ENCODE measurements at regions not wholly inside any gene's neighbourhood (a gene's known extent, or its start where the extent isn't known, plus 50 kb on each side); places are given as distances from the start of the nearest gene placed in this dataset.

DNA sequence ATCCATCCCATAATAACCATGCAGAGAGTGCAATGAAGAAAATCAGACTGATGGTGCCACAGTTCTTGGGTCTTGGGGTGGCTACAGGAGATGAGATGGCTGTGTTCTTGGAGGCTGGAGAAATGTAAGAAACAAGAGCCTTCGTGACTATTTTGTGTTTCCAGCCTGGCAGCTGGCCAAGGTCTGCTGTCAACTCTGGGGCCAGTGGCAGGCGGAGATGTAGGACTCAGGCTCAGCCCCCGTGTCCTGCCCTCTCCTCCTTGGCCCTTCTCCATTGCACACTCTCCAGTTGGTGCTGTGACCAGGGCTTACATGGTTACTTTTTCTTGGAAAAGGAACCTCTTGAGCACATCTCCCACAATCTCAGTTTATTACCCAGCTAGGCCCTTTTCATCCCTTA is 235.4 kb downstream of the DMRT2 start:
- TF ChIP-seq, protein P1, sequence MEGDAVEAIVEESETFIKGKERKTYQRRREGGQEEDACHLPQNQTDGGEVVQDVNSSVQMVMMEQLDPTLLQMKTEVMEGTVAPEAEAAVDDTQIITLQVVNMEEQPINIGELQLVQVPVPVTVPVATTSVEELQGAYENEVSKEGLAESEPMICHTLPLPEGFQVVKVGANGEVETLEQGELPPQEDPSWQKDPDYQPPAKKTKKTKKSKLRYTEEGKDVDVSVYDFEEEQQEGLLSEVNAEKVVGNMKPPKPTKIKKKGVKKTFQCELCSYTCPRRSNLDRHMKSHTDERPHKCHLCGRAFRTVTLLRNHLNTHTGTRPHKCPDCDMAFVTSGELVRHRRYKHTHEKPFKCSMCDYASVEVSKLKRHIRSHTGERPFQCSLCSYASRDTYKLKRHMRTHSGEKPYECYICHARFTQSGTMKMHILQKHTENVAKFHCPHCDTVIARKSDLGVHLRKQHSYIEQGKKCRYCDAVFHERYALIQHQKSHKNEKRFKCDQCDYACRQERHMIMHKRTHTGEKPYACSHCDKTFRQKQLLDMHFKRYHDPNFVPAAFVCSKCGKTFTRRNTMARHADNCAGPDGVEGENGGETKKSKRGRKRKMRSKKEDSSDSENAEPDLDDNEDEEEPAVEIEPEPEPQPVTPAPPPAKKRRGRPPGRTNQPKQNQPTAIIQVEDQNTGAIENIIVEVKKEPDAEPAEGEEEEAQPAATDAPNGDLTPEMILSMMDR (IDR thresholded peaks at IDR 0.05; ENCODE audit: insufficient read depth, low read length, poor library complexity, severe bottlenecking), result no peak
- TF ChIP-seq EZH2phosphoT487 (conservative IDR thresholded peaks at IDR 0.05; ENCODE audit: low read length), result no peak
